ENCODE measurements at regions not wholly inside any gene's neighbourhood (a gene's known extent, or its start where the extent isn't known, plus 50 kb on each side); places are given as distances from the start of the nearest gene placed in this dataset.

GRCh38 chr4:27184508-27185155 lies 324.0 kb downstream of the STIM2 start:
- TF ChIP-seq CTCF (IDR thresholded peaks at IDR 0.05) (no peak), POLR2A (IDR thresholded peaks at IDR 0.05) (no peak)
